HepG2 (cell line): ENCODE measurements at regions not wholly inside any gene's neighbourhood (a gene's known extent, or its start where the extent isn't known, plus 50 kb on each side); places are given as distances from the start of the nearest gene placed in this dataset.

Experiments used
- ATAC-seq: fragments of 200-7000 bp; cut with Tn5 transposase; 3 replicates; pipeline ENCODE4 v1.9.1; 2020; ENCODE audit warnings: mild to moderate bottlenecking, moderate library complexity
- BruUV-seq: library from RNA; stranded (reverse); fragments of 400-500 nt; replicated peaks from 2 replicates; lab custom pipeline; 2021; lab: Mats Ljungman, UMichigan
- CTCF ChIA-PET: fragments of 300-600 bp; formaldehyde crosslinking; extraction: SDS; loops from one replicate; lab custom pipeline; 2021; ENCODE audit warnings: low total read pairs, inconsistent platforms, low intra/inter-chr PET ratio; lab: Yijun Ruan, JAX
- POLR2A ChIA-PET: fragments of 350-600 bp; sonication (Branson Sonifier 250); formaldehyde crosslinking; loops from one replicate; lab custom pipeline; 2020; ENCODE audit warnings: antibody characterized with exemption, inconsistent platforms; lab: Yijun Ruan, JAX
- DNase-seq: peaks from one replicate; pipeline ENCODE4 v3.0.0-alpha.2; 2015; ENCODE audit warnings: low spot score
- FAIRE-seq: peaks from 3 replicates; lab custom pipeline; 2011; peaks lifted over from hg19 to GRCh38; lab: Jason Lieb, UNC
- H2AFZ ChIP-seq: one replicate; pipeline ENCODE4 v1.6.1; 2011; ENCODE audit warnings: low read length, inconsistent platforms
- H3K27ac ChIP-seq: fragments of 300-600 bp; 3 replicates; pipeline ENCODE4 v1.8.0; 2011; ENCODE audit warnings: mixed run types, mild to moderate bottlenecking, mixed read lengths, low read length, inconsistent platforms; ENCODE audit not compliant: insufficient read depth; ENCODE audit errors: extremely low read length
- H3K27me3 ChIP-seq, 2 experiments: fragments of 200-600 bp in 1 of 2; 2 replicates in 1 of 2; 3 replicates in 1 of 2; pipeline versions ENCODE4 v1.6.0 to v1.8.0; 2011; ENCODE audit warnings: low read length in 2 of 2, mild to moderate bottlenecking in 2 of 2, moderate library complexity in 2 of 2, inconsistent platforms in 1 of 2; ENCODE audit not compliant: insufficient read depth in 2 of 2, control insufficient read depth in 1 of 2
- H3K36me3 ChIP-seq, 2 experiments: fragments of 200-600 bp in 1 of 2; replicated peaks in 1 of 2; 2 replicates in 1 of 2; 3 replicates in 1 of 2; pipeline versions ENCODE4 v1.5.1 to v1.8.0; 2011; ENCODE audit warnings: low read length in 2 of 2, inconsistent platforms in 1 of 2; ENCODE audit not compliant: insufficient read depth in 2 of 2, control insufficient read depth in 1 of 2
- H3K4me1 ChIP-seq: 2 replicates; pipeline ENCODE4 v1.5.1; 2012; ENCODE audit warnings: low read length, inconsistent platforms; ENCODE audit not compliant: insufficient read depth
- H3K4me2 ChIP-seq: 2 replicates; pipeline ENCODE4 v1.6.0; 2011; ENCODE audit warnings: low read depth, low read length, inconsistent platforms
- H3K4me3 ChIP-seq, 3 experiments: fragments of 200-600 bp in 1 of 3; sonication (generic), shearing (Covaris generic) in 1 of 3; replicated peaks in 1 of 3; 2 replicates each; pipeline ENCODE4 v1.5.1; 2011 to 2016; ENCODE audit warnings: low read length in 3 of 3, inconsistent platforms in 2 of 3, low read depth in 2 of 3, mild to moderate bottlenecking in 2 of 3, control low read depth in 1 of 3, mixed read lengths in 1 of 3; ENCODE audit not compliant: insufficient read depth in 1 of 3
- H3K79me2 ChIP-seq: one replicate; pipeline ENCODE4 v1.6.1; 2011; ENCODE audit warnings: low read length, inconsistent platforms; ENCODE audit not compliant: insufficient read depth
- H3K9ac ChIP-seq: 2 replicates; pipeline ENCODE4 v1.6.0; 2011; ENCODE audit warnings: mild to moderate bottlenecking, low read depth, low read length, inconsistent platforms; ENCODE audit not compliant: insufficient read depth
- H3K9me3 ChIP-seq: 2 replicates; pipeline ENCODE4 v1.5.1; 2012; ENCODE audit warnings: mild to moderate bottlenecking, low read length
- H4K20me1 ChIP-seq: 2 replicates; pipeline ENCODE4 v1.6.0; 2011; ENCODE audit warnings: inconsistent platforms, mild to moderate bottlenecking, low read length, moderate library complexity; ENCODE audit not compliant: insufficient read depth
- KDM4B ChIP-seq: sonication (generic); formaldehyde crosslinking; IDR thresholded peaks from 2 replicates; pipeline ENCODE4 v1.4.0; 2020; ENCODE audit warnings: missing genetic modification reagents
- MXI1 ChIP-seq: IDR thresholded peaks from 3 replicates; pipeline ENCODE4 v1.6.1; 2012; ENCODE audit warnings: low read depth, low read length, inconsistent platforms, borderline replicate concordance
- NFATC3 ChIP-seq: sonication (generic); formaldehyde crosslinking; IDR thresholded peaks from 2 replicates; pipeline ENCODE4 v1.5.1; 2020; ENCODE audit warnings: mild to moderate bottlenecking, missing genetic modification reagents
- SAFB2 ChIP-seq: sonication (generic); formaldehyde crosslinking; IDR thresholded peaks from 2 replicates; pipeline ENCODE4 v1.5.1; 2020; ENCODE audit warnings: missing genetic modification reagents, low read depth, mild to moderate bottlenecking, borderline replicate concordance
- SIN3A ChIP-seq: IDR thresholded peaks from 2 replicates; pipeline ENCODE4 v1.6.1; 2011; ENCODE audit warnings: low read depth, mild to moderate bottlenecking, control low read depth, low read length, borderline replicate concordance
- SIN3B ChIP-seq: fragments of 150-350 bp; IDR thresholded peaks from 2 replicates; pipeline ENCODE4 v1.6.1; 2014; ENCODE audit warnings: low read length
- SIX1 ChIP-seq: sonication (generic); formaldehyde crosslinking; IDR thresholded peaks from 2 replicates; pipeline ENCODE4 v1.4.0; 2020; ENCODE audit warnings: missing genetic modification reagents, borderline replicate concordance
- SMYD3 ChIP-seq: sonication (generic); formaldehyde crosslinking; IDR thresholded peaks from 2 replicates; pipeline ENCODE4 v1.8.1; 2023; ENCODE audit warnings: mild to moderate bottlenecking, missing genetic modification reagents
- SSRP1 ChIP-seq: IDR thresholded peaks from 2 replicates; pipeline ENCODE4 v1.6.1; 2016; ENCODE audit warnings: control low read depth
- ZNF350 ChIP-seq: sonication (generic); formaldehyde crosslinking; IDR thresholded peaks from 2 replicates; pipeline ENCODE4 v1.4.0; 2020; ENCODE audit warnings: mild to moderate bottlenecking, low read depth, missing genetic modification reagents, borderline replicate concordance
- ZNF501 ChIP-seq: sonication (generic); formaldehyde crosslinking; IDR thresholded peaks from 2 replicates; pipeline ENCODE4 v1.5.1; 2020; ENCODE audit warnings: mild to moderate bottlenecking, moderate library complexity, missing genetic modification reagents
- ZNF556 ChIP-seq: sonication (generic); formaldehyde crosslinking; IDR thresholded peaks from 2 replicates; pipeline ENCODE4 v1.4.0; 2020; ENCODE audit warnings: mild to moderate bottlenecking, missing genetic modification reagents, borderline replicate concordance
- ZNF782 ChIP-seq: sonication (generic); formaldehyde crosslinking; IDR thresholded peaks from 2 replicates; pipeline ENCODE4 v1.4.0; 2020; ENCODE audit warnings: missing genetic modification reagents, mild to moderate bottlenecking, borderline replicate concordance
- ZSCAN12 ChIP-seq: sonication (generic); formaldehyde crosslinking; IDR thresholded peaks from 2 replicates; pipeline ENCODE4 v1.9.0; 2021; ENCODE audit warnings: mild to moderate bottlenecking, missing genetic modification reagents
- ZSCAN31 ChIP-seq: sonication (generic); formaldehyde crosslinking; IDR thresholded peaks from 2 replicates; pipeline ENCODE4 v1.5.0; 2020; ENCODE audit warnings: low read depth, mild to moderate bottlenecking, missing genetic modification reagents
- WGBS: methylation state at CpG from one replicate; pipeline ENCODE4 v1.1.6; 2017; ENCODE audit warnings: low lambda C conversion rate; 5-methylcytosine and 5-hydroxymethylcytosine counted together
- in situ Hi-C: cut with HindIII; loops from 2 replicates; pipeline ENCODE4 v1.10.0; 2017; ENCODE audit warnings: low pct_unique_long_range_greater_than_20kb; ENCODE audit not compliant: extremely low pct_ligation_motif_present
- intact Hi-C: fragments of 100-400 bp; cut with micrococcal nuclease; formaldehyde crosslinking; loops from one replicate; pipeline ENCODE4 v1.10.0; 2022; ENCODE audit not compliant: unreplicated experiment
- TF ChIP-seq, protein P1 (sequence below): IDR thresholded peaks from 2 replicates; pipeline ENCODE4 v1.6.1; 2016
- TF ChIP-seq, protein P2 (sequence below): sonication (generic); formaldehyde crosslinking; IDR thresholded peaks from 2 replicates; pipeline ENCODE4 v1.5.1; 2020; ENCODE audit warnings: missing genetic modification reagents, mild to moderate bottlenecking, borderline replicate concordance

DNA sequence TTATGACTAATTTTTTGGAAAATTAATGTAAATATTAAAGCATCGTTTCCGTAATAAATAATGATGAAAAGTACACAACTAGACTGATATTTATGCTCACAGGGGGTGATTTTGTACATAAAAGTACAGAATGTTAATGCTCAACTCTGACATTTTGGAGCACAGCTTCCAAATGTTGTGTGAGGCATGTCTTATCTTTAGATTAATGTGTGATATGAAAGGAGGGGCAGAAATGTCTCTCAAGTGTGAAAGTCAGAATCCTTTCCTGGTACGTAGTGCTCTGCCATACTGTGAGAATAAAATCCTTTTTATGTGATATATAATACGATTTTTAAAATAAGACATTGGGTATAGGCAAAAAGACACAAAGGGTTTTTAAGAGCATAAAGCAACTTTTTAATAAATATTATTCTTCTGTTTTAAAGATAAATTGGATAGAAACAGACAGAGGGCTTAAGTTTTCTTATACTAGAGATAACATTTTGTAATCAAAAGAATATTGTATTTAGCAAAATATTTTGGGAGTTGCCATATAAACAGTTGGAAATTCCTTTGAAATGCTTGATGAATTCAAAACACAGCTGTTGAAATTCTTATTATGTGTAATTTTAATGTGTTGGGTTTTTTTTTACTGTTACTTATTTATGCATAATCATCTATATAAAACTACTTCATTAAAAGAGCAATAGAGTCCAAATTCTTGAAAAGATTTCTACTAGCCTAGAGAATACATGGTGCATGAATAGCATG, 389.7 kb downstream of the RAP2B start:
- Histone ChIP-seq H3K9ac (no peak overlapping the region), H4K20me1 (no peaks in the 10 kb centered on the region), H3K27ac (no peak overlapping the region), H3K4me3 (no peak overlapping the region), H3K27me3 (no peaks in the 10 kb centered on the region), H3K79me2 (no peaks in the 10 kb centered on the region), H3K9me3 (no peaks in the 10 kb centered on the region), H3K4me1 (no peaks in the 10 kb centered on the region), H3K36me3 (no peaks in the 10 kb centered on the region), H3K4me2 (no peak overlapping the region)
- CTCF ChIA-PET: no interaction called here
- intact Hi-C loops (no loop called here), in situ Hi-C loops (no loop called here)
- POLR2A ChIA-PET: no interaction called here
- no peak for FAIRE-seq
- DNase-seq: no peak
- ATAC-seq: no peak
- BruUV-seq: no TSS peak
- no peak for TF ChIP-seq ZSCAN12 (CRISPR knock-in tag)
- no peak for TF ChIP-seq SSRP1
- TF ChIP-seq ZNF782 (CRISPR knock-in tag): no peak
- no peak for TF ChIP-seq SMYD3
- no peak for TF ChIP-seq KDM4B (CRISPR knock-in tag)
- TF ChIP-seq, protein P1, sequence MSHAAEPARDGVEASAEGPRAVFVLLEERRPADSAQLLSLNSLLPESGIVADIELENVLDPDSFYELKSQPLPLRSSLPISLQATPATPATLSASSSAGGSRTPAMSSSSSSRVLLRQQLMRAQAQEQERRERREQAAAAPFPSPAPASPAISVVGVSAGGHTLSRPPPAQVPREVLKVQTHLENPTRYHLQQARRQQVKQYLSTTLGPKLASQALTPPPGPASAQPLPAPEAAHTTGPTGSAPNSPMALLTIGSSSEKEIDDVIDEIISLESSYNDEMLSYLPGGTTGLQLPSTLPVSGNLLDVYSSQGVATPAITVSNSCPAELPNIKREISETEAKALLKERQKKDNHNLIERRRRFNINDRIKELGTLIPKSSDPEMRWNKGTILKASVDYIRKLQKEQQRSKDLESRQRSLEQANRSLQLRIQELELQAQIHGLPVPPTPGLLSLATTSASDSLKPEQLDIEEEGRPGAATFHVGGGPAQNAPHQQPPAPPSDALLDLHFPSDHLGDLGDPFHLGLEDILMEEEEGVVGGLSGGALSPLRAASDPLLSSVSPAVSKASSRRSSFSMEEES (CRISPR knock-in tag): no peak
- TF ChIP-seq ZNF350 (CRISPR knock-in tag): no peak
- no peak for TF ChIP-seq ZNF556 (CRISPR knock-in tag)
- TF ChIP-seq, protein P2, sequence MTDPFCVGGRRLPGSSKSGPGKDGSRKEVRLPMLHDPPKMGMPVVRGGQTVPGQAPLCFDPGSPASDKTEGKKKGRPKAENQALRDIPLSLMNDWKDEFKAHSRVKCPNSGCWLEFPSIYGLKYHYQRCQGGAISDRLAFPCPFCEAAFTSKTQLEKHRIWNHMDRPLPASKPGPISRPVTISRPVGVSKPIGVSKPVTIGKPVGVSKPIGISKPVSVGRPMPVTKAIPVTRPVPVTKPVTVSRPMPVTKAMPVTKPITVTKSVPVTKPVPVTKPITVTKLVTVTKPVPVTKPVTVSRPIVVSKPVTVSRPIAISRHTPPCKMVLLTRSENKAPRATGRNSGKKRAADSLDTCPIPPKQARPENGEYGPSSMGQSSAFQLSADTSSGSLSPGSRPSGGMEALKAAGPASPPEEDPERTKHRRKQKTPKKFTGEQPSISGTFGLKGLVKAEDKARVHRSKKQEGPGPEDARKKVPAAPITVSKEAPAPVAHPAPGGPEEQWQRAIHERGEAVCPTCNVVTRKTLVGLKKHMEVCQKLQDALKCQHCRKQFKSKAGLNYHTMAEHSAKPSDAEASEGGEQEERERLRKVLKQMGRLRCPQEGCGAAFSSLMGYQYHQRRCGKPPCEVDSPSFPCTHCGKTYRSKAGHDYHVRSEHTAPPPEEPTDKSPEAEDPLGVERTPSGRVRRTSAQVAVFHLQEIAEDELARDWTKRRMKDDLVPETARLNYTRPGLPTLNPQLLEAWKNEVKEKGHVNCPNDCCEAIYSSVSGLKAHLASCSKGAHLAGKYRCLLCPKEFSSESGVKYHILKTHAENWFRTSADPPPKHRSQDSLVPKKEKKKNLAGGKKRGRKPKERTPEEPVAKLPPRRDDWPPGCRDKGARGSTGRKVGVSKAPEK: no peak
- TF ChIP-seq SAFB2 (CRISPR knock-in tag): no peak
- TF ChIP-seq SIX1: no peak
- no peak for TF ChIP-seq MXI1
- TF ChIP-seq SIN3B: no peak
- TF ChIP-seq SIN3A: no peak
- no peak for TF ChIP-seq ZSCAN31
- no peak for TF ChIP-seq ZNF501 (CRISPR knock-in tag)
- no peak for TF ChIP-seq NFATC3 (CRISPR knock-in tag)
- TF ChIP-seq, all 625 proteins: peak for 0
- WGBS: 22% methylated on average over 4 of the region's 4 CpGs
- H2AFZ ChIP-seq: no peak overlapping the region
